KMS-11 (cell line): ENCODE measurements at regions not wholly inside any gene's neighbourhood (a gene's known extent, or its start where the extent isn't known, plus 50 kb on each side); places are given as distances from the start of the nearest gene placed in this dataset.
"Not testable (repeated sequence)": the region's sequence is repeated elsewhere in the genome, so short reads cannot be mapped to it uniquely, and the experiment has no call there.

Experiments
- H2AFZ ChIP-seq: fragments of 200-600 bp; sonication (generic); 2 replicates; pipeline ENCODE4 v1.6.1; 2016; ENCODE audit warnings: antibody characterized with exemption, mixed run types, low read depth
- H3K27ac ChIP-seq: fragments of 200-600 bp; sonication (generic); 2 replicates; pipeline ENCODE4 v1.6.1; 2016; ENCODE audit warnings: mild to moderate bottlenecking, mixed run types
- H3K27me3 ChIP-seq: fragments of 200-600 bp; sonication (generic); 2 replicates; pipeline ENCODE4 v1.6.1; 2017; ENCODE audit warnings: mild to moderate bottlenecking, low read depth, mixed run types, moderate library complexity; ENCODE audit not compliant: insufficient read depth
- H3K36me3 ChIP-seq: fragments of 200-600 bp; sonication (generic); 2 replicates; pipeline ENCODE4 v1.6.1; 2017; ENCODE audit warnings: mild to moderate bottlenecking, mixed run types; ENCODE audit not compliant: insufficient read depth
- H3K4me1 ChIP-seq: fragments of 200-600 bp; sonication (generic); 2 replicates; pipeline ENCODE4 v1.6.1; 2016; ENCODE audit warnings: mild to moderate bottlenecking, low read depth, mixed run types; ENCODE audit not compliant: poor library complexity, severe bottlenecking
- H3K4me2 ChIP-seq: fragments of 200-600 bp; sonication (generic); 2 replicates; pipeline ENCODE4 v1.7.0; 2016; ENCODE audit warnings: mild to moderate bottlenecking, mixed run types
- H3K4me3 ChIP-seq: fragments of 200-600 bp; sonication (generic); IDR thresholded peaks from 2 replicates; pipeline ENCODE4 v1.6.1; 2017; ENCODE audit warnings: low read depth, low read length, mixed read lengths; ENCODE audit not compliant: insufficient read depth
- H3K79me2 ChIP-seq: fragments of 200-600 bp; sonication (generic); 2 replicates; pipeline ENCODE4 v1.6.1; 2016; ENCODE audit warnings: low read depth, mixed run types; ENCODE audit not compliant: insufficient read depth
- H3K9ac ChIP-seq: fragments of 200-600 bp; sonication (generic); 2 replicates; pipeline ENCODE4 v1.6.1; 2016; ENCODE audit warnings: mild to moderate bottlenecking, mixed run types
- H4K20me1 ChIP-seq: fragments of 200-600 bp; sonication (generic); 2 replicates; pipeline ENCODE4 v1.6.1; 2016; ENCODE audit warnings: mild to moderate bottlenecking, mixed run types; ENCODE audit not compliant: insufficient read depth
- CTCF ChIP-seq: fragments of 200-600 bp; sonication (generic); conservative IDR thresholded peaks from 2 replicates; pipeline ENCODE4 v1.6.1; 2017; ENCODE audit warnings: low read depth, mild to moderate bottlenecking, antibody characterized with exemption, low read length, moderate library complexity, mixed read lengths

GRCh38 chr6:115055579-115055978 is 712.8 kb upstream of the HS3ST5 start:
- H3K4me2 ChIP-seq = no peak overlapping the region
- no peaks in the 10 kb centered on the region for H3K36me3 ChIP-seq
- H3K27ac ChIP-seq = no peak overlapping the region
- H3K27me3 ChIP-seq = no peaks in the 10 kb centered on the region
- H3K79me2 ChIP-seq = no peaks in the 10 kb centered on the region
- no peak for TF ChIP-seq CTCF
- H3K4me3 ChIP-seq = no peak overlapping the region
- H4K20me1 ChIP-seq = no peaks in the 10 kb centered on the region
- H2AFZ ChIP-seq = no peak overlapping the region
- H3K9ac ChIP-seq = no peak overlapping the region
- H3K4me1 ChIP-seq = peaks cover 14% of the 10 kb centered on the region

GRCh38 chr6:115054242-115054641 is 711.4 kb upstream of the HS3ST5 start:
- not testable (repeated sequence) for H3K27me3 ChIP-seq, H3K27ac ChIP-seq, H3K79me2 ChIP-seq, H2AFZ ChIP-seq, H3K4me1 ChIP-seq, H3K9ac ChIP-seq, H3K4me2 ChIP-seq, H3K4me3 ChIP-seq, H3K36me3 ChIP-seq, H4K20me1 ChIP-seq

GRCh38 chr6:115053169-115053860 is 710.5 kb upstream of the HS3ST5 start:
- Histone ChIP-seq H3K27ac (no peak overlapping the region), H4K20me1 (no peaks in the 10 kb centered on the region), H3K4me1 (no peaks in the 10 kb centered on the region), H3K4me3 (no peak overlapping the region), H3K27me3 (no peaks in the 10 kb centered on the region), H3K79me2 (no peaks in the 10 kb centered on the region), H2AFZ (no peak overlapping the region), H3K9ac (no peak overlapping the region), H3K36me3 (no peaks in the 10 kb centered on the region), H3K4me2 (no peak overlapping the region)
- TF ChIP-seq CTCF = no peak

GRCh38 chr6:115016593-115016992 is 673.8 kb upstream of the HS3ST5 start:
- H3K27ac ChIP-seq = no peak overlapping the region
- no peak overlapping the region for H3K9ac ChIP-seq
- H3K79me2 ChIP-seq = no peaks in the 10 kb centered on the region
- no peak overlapping the region for H3K4me2 ChIP-seq
- H3K4me3 ChIP-seq = no peak overlapping the region
- H3K36me3 ChIP-seq = no peaks in the 10 kb centered on the region
- TF ChIP-seq CTCF = no peak
- no peaks in the 10 kb centered on the region for H3K4me1 ChIP-seq
- H3K27me3 ChIP-seq = no peaks in the 10 kb centered on the region
- H2AFZ ChIP-seq = no peak overlapping the region
- H4K20me1 ChIP-seq = no peaks in the 10 kb centered on the region

GRCh38 chr6:115004982-115005381 is 662.2 kb upstream of the HS3ST5 start:
- no peak overlapping the region for H3K9ac ChIP-seq
- no peaks in the 10 kb centered on the region for H3K36me3 ChIP-seq
- no peak overlapping the region for H2AFZ ChIP-seq
- no peaks in the 10 kb centered on the region for H3K27me3 ChIP-seq
- TF ChIP-seq CTCF = no peak
- H3K27ac ChIP-seq = no peak overlapping the region
- no peaks in the 10 kb centered on the region for H3K4me1 ChIP-seq
- H4K20me1 ChIP-seq = no peaks in the 10 kb centered on the region
- H3K4me3 ChIP-seq = no peak overlapping the region
- H3K79me2 ChIP-seq = no peaks in the 10 kb centered on the region
- no peak overlapping the region for H3K4me2 ChIP-seq
